ENCODE measurements at regions not wholly inside any gene's neighbourhood (a gene's known extent, or its start where the extent isn't known, plus 50 kb on each side); places are given as distances from the start of the nearest gene placed in this dataset.

DNA sequence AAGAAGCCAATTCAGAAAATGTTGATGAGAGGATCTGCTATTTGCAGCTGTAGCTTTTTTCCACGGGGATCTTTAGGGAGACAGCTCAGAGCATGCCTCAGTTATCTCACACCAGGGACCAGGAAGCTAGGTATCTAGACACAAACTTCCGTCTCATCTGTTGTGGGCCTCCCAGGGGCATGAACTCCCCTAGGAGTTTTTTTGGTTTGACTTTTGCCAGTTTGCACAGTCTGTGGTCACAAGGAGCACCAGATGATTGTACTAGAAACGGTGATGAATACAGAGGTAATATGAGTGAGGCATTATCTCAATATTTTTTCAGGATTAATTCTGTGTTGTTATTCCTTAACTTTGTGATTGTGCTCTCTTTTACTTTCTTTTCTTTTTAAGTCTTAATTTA is 533.2 kb upstream of the SEMA6A start:
- no peak for DNase-seq
- H3K9me3 ChIP-seq: peaks cover 0 to 13% (median 0%) of the 10 kb centered on the region in 8 donors
- no peaks in the 10 kb centered on the region for H3K27me3 ChIP-seq (replicated peaks in 1 of 7)
- H3K27ac ChIP-seq: no peak overlapping the region
- TF ChIP-seq POLR2A (IDR thresholded peaks at IDR 0.05): no peak
- TF ChIP-seq POLR2AphosphoS5 (IDR thresholded peaks at IDR 0.05): no peak
- TF ChIP-seq, protein P1, sequence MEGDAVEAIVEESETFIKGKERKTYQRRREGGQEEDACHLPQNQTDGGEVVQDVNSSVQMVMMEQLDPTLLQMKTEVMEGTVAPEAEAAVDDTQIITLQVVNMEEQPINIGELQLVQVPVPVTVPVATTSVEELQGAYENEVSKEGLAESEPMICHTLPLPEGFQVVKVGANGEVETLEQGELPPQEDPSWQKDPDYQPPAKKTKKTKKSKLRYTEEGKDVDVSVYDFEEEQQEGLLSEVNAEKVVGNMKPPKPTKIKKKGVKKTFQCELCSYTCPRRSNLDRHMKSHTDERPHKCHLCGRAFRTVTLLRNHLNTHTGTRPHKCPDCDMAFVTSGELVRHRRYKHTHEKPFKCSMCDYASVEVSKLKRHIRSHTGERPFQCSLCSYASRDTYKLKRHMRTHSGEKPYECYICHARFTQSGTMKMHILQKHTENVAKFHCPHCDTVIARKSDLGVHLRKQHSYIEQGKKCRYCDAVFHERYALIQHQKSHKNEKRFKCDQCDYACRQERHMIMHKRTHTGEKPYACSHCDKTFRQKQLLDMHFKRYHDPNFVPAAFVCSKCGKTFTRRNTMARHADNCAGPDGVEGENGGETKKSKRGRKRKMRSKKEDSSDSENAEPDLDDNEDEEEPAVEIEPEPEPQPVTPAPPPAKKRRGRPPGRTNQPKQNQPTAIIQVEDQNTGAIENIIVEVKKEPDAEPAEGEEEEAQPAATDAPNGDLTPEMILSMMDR (IDR thresholded peaks at IDR 0.05 in 8 of 11, conservative IDR thresholded peaks at IDR 0.05 in 3 of 11): no peak
- no peak overlapping the region for H3K4me3 ChIP-seq
- WGBS, 5 donors: 42 to 49% (median 46%) methylated on average over 3 of the region's 3 CpGs
- H3K36me3 ChIP-seq: no peaks in the 10 kb centered on the region
- no peaks in the 10 kb centered on the region for H3K4me1 ChIP-seq
- intact Hi-C loops (cut with DNase I; ENCODE audit: low total_unique reads): no loop called here

GRCh38 chr5:117103703-117104102 is 529.1 kb upstream of the SEMA6A start:
- H3K27ac ChIP-seq: no peak overlapping the region
- H3K9me3 ChIP-seq: no peaks in the 10 kb centered on the region
- TF ChIP-seq, protein P1 (IDR thresholded peaks at IDR 0.05 in 8 of 11, conservative IDR thresholded peaks at IDR 0.05 in 3 of 11): no peak
- TF ChIP-seq POLR2A (IDR thresholded peaks at IDR 0.05) (no peak), POLR2AphosphoS5 (IDR thresholded peaks at IDR 0.05) (no peak)
- DNase-seq: no peak
- no peaks in the 10 kb centered on the region for H3K36me3 ChIP-seq
- H3K4me1 ChIP-seq: no peaks in the 10 kb centered on the region
- intact Hi-C loops (cut with DNase I; ENCODE audit: low total_unique reads): no loop called here
- H3K4me3 ChIP-seq: no peak overlapping the region
- H3K27me3 ChIP-seq (replicated peaks in 1 of 7): no peaks in the 10 kb centered on the region
- 82 to 91% (median 85%) methylated on average over 4 of the region's 4 CpGs for WGBS, 5 donors

GRCh38 chr5:117102591-117102990 is 528.0 kb upstream of the SEMA6A start:
- H3K4me1 ChIP-seq: no peaks in the 10 kb centered on the region
- TF ChIP-seq, protein P1 (IDR thresholded peaks at IDR 0.05 in 8 of 11, conservative IDR thresholded peaks at IDR 0.05 in 3 of 11): no peak
- TF ChIP-seq POLR2AphosphoS5 (IDR thresholded peaks at IDR 0.05) (no peak), POLR2A (IDR thresholded peaks at IDR 0.05) (no peak)
- intact Hi-C loops (cut with DNase I; ENCODE audit: low total_unique reads): no loop called here
- no peaks in the 10 kb centered on the region for H3K36me3 ChIP-seq
- DNase-seq: no peak
- no peak overlapping the region for H3K27ac ChIP-seq
- no peaks in the 10 kb centered on the region for H3K27me3 ChIP-seq (replicated peaks in 1 of 7)
- no peaks in the 10 kb centered on the region for H3K9me3 ChIP-seq
- no peak overlapping the region for H3K4me3 ChIP-seq

DNA sequence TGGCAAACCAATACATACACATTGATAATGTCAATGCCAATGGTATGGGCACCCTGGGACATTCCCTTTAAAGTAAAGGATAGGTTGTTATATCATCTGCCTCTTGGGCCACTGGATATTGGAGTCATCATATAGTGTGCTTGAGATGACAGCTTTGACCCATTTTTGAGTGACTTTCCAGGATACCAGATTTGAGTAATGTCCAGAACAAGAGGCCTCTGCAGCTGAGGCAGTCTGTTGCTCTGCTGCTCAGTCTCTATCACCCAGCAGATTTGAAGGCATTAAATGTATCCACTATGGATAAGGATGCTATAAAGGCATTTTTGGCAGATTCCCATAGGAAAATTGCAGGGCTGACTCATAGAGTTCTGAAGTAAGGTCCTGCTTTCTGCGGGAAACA is 525.6 kb upstream of the SEMA6A start:
- TF ChIP-seq POLR2AphosphoS5 (IDR thresholded peaks at IDR 0.05) (no peak), POLR2A (IDR thresholded peaks at IDR 0.05) (no peak)
- TF ChIP-seq, protein P1 (IDR thresholded peaks at IDR 0.05 in 8 of 11, conservative IDR thresholded peaks at IDR 0.05 in 3 of 11): no peak
- intact Hi-C loops (cut with DNase I; ENCODE audit: low total_unique reads): no loop called here
- no peak overlapping the region for H3K4me3 ChIP-seq
- H3K27me3 ChIP-seq (replicated peaks in 1 of 7): no peaks in the 10 kb centered on the region
- H3K36me3 ChIP-seq: no peaks in the 10 kb centered on the region
- no peak for DNase-seq
- H3K4me1 ChIP-seq: no peaks in the 10 kb centered on the region
- H3K27ac ChIP-seq: no peak overlapping the region
- WGBS, 5 donors: 79 to 97% (median 92%) methylated on average over 1 of the region's 1 CpG
- H3K9me3 ChIP-seq: no peaks in the 10 kb centered on the region

Data from spleen (tissue), 11 donors.